ENCODE measurements at regions not wholly inside any gene's neighbourhood (a gene's known extent, or its start where the extent isn't known, plus 50 kb on each side); places are given as distances from the start of the nearest gene placed in this dataset.

- no peak for TF ChIP-seq CTCF (IDR thresholded peaks at IDR 0.05)
- DNase-seq (ENCODE audit: low spot score in 2 of 2): no peak
- intact Hi-C loops (cut with DNase I): no loop called here
- H3K27ac ChIP-seq: no peak overlapping the region
- H3K27me3 ChIP-seq: no peaks in the 10 kb centered on the region
- no peaks in the 10 kb centered on the region for H3K9me3 ChIP-seq
- H3K36me3 ChIP-seq: no peaks in the 10 kb centered on the region
- no peaks in the 10 kb centered on the region for H3K4me1 ChIP-seq
- no peak overlapping the region for H3K4me3 ChIP-seq
These were observed 270.7 kb upstream of the TRPC7 start for GRCh38 chr5:136636001-136636400.

DNA sequence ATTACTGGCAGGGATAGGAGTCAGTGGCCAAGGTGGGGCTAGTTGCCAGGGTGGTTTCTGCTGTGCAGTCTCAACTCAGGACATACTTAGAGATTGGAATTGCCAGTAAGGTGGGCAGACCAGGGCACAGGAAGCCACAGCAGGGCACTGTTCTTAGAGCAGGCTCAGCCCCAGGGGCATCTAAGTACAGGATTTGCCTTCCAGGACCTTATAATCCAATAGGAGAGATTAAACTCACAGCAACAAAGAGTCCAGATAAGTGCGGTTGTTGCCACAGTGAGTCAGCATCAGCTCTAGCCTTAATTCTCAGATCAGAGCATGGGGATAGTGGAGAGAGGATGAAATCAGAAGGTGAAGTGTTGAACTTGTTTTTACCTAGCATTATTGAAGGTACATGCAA, 265.8 kb upstream of the TRPC7 start:
- no peak for TF ChIP-seq CTCF (IDR thresholded peaks at IDR 0.05)
- no peak for DNase-seq (ENCODE audit: low spot score in 2 of 2)
- Histone ChIP-seq H3K4me3 (no peak overlapping the region), H3K36me3 (no peaks in the 10 kb centered on the region), H3K27ac (no peak overlapping the region), H3K27me3 (no peaks in the 10 kb centered on the region), H3K9me3 (no peaks in the 10 kb centered on the region), H3K4me1 (no peaks in the 10 kb centered on the region)
- intact Hi-C loops (cut with DNase I): no loop called here

GRCh38 chr5:136629125-136629792, 263.9 kb upstream of the TRPC7 start:
- no peaks in the 10 kb centered on the region for H3K4me1 ChIP-seq
- H3K27ac ChIP-seq: no peak overlapping the region
- no peak for DNase-seq (ENCODE audit: low spot score in 2 of 2)
- TF ChIP-seq CTCF (IDR thresholded peaks at IDR 0.05): no peak
- no peak overlapping the region for H3K4me3 ChIP-seq
- intact Hi-C loops (cut with DNase I): no loop called here
- H3K27me3 ChIP-seq: no peaks in the 10 kb centered on the region
- no peaks in the 10 kb centered on the region for H3K9me3 ChIP-seq
- H3K36me3 ChIP-seq: no peaks in the 10 kb centered on the region

DNA sequence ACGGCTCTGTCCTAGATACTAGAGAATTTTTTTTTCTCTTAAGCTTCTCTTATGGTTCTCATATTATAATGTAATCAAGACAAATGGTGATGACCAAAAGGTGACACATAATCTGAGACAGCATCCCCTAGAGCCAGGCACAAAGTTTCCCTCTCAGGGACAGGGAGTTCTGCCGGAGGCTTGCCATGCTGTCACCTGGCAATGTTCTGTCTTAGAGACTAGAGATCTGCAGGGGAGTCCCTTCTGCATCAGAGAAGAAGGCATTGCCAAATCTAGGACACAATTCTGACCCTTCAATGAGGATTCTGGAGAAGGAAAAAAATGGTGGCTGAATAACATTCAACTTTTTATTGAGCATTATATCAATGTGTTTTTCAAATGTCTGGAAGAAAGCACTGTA, 261.2 kb upstream of the TRPC7 start:
- TF ChIP-seq CTCF (IDR thresholded peaks at IDR 0.05): no peak
- no peaks in the 10 kb centered on the region for H3K27me3 ChIP-seq
- no peak for DNase-seq (ENCODE audit: low spot score in 2 of 2)
- H3K4me1 ChIP-seq: no peaks in the 10 kb centered on the region
- H3K27ac ChIP-seq: no peak overlapping the region
- intact Hi-C loops (cut with DNase I): no loop called here
- no peak overlapping the region for H3K4me3 ChIP-seq
- no peaks in the 10 kb centered on the region for H3K36me3 ChIP-seq
- no peaks in the 10 kb centered on the region for H3K9me3 ChIP-seq

DNA sequence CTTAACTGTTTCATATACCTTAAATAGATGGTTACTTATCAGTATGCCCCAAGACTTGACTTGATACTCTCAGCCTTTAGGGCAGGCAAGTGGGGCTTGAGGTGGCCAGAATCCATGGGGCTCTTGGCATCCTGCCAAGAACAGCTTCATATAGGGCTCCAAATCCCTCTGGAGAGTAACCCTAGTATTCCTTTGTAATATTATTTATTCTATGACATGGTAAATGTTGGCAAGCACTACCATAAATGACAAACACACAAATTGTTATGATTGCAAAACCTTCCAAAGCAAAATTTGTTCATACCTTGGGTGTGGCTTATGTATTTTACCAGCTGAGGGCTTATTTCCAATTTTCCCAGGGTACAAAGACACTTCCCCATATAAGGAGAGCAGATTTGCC, 257.4 kb upstream of the TRPC7 start:
- Histone ChIP-seq H3K27me3 (no peaks in the 10 kb centered on the region), H3K27ac (no peak overlapping the region), H3K36me3 (no peaks in the 10 kb centered on the region), H3K4me3 (no peak overlapping the region), H3K4me1 (no peaks in the 10 kb centered on the region), H3K9me3 (no peaks in the 10 kb centered on the region)
- intact Hi-C loops (cut with DNase I): no loop called here
- DNase-seq (ENCODE audit: low spot score in 2 of 2): no peak
- TF ChIP-seq CTCF (IDR thresholded peaks at IDR 0.05): no peak

- Histone ChIP-seq H3K36me3 (no peaks in the 10 kb centered on the region), H3K9me3 (no peaks in the 10 kb centered on the region), H3K4me1 (no peaks in the 10 kb centered on the region), H3K4me3 (no peak overlapping the region), H3K27me3 (no peaks in the 10 kb centered on the region), H3K27ac (no peak overlapping the region)
- intact Hi-C loops (cut with DNase I): no loop called here
- DNase-seq (ENCODE audit: low spot score in 2 of 2): no peak
- TF ChIP-seq CTCF (IDR thresholded peaks at IDR 0.05): no peak
These were observed 256.4 kb upstream of the TRPC7 start for GRCh38 chr5:136621743-136622142.

All from ascending aorta (tissue), 2 donors.